H1 (cell line): ENCODE measurements at regions not wholly inside any gene's neighbourhood (a gene's known extent, or its start where the extent isn't known, plus 50 kb on each side); places are given as distances from the start of the nearest gene placed in this dataset.

Source experiments
- CBX8 ChIP-seq: fragments of 300-800, 300-1000 bp; sonication (generic); IDR thresholded peaks from 2 replicates; pipeline ENCODE4 v1.7.1; 2016; ENCODE audit warnings: low read depth, low read length, borderline replicate concordance
- CTCF ChIP-seq, 3 experiments: IDR thresholded peaks; 1 replicate in 2 of 3; 2 replicates in 1 of 3; pipeline versions ENCODE4 v1.5.1 to v1.6.1; 2011; ENCODE audit warnings: low read length in 3 of 3, mild to moderate bottlenecking in 3 of 3, inconsistent platforms in 2 of 3, low read depth in 1 of 3, moderate library complexity in 1 of 3; ENCODE audit not compliant: insufficient read depth in 1 of 3; ENCODE audit errors: control extremely low read depth in 1 of 3
- EP300 ChIP-seq, 2 experiments: IDR thresholded peaks; 1 replicate in 1 of 2; 2 replicates in 1 of 2; pipeline ENCODE4 v1.6.1; 2011 to 2012; ENCODE audit warnings: low read depth in 2 of 2, low read length in 2 of 2, mild to moderate bottlenecking in 2 of 2, borderline replicate concordance in 1 of 2, inconsistent platforms in 1 of 2, moderate library complexity in 1 of 2
- EZH2 ChIP-seq: fragments of 200-600 bp; sonication (generic); IDR thresholded peaks from 2 replicates; pipeline ENCODE4 v1.7.1; 2012; ENCODE audit warnings: low read depth, mild to moderate bottlenecking, moderate library complexity, low read length, inconsistent platforms; ENCODE audit not compliant: severe bottlenecking
- GABPA ChIP-seq: IDR thresholded peaks from 2 replicates; pipeline ENCODE4 v1.6.1; 2011; ENCODE audit warnings: mild to moderate bottlenecking, low read length, moderate library complexity, borderline replicate concordance; ENCODE audit not compliant: insufficient read depth
- HDAC2 ChIP-seq, 2 experiments: fragments of 300-600 bp in 1 of 2; sonication (generic) in 1 of 2; IDR thresholded peaks; 2 replicates each; pipeline ENCODE4 v1.6.1; 2011 to 2012; ENCODE audit warnings: low read depth in 2 of 2, low read length in 2 of 2, mild to moderate bottlenecking in 2 of 2, moderate library complexity in 2 of 2, borderline replicate concordance in 1 of 2, inconsistent platforms in 1 of 2
- POLR2A ChIP-seq, 2 experiments: IDR thresholded peaks; 1 replicate in 1 of 2; 2 replicates in 1 of 2; pipeline ENCODE4 v1.6.1; 2011; ENCODE audit warnings: low read depth in 2 of 2, low read length in 2 of 2, mild to moderate bottlenecking in 2 of 2; ENCODE audit errors: control extremely low read depth in 1 of 2
- POLR2AphosphoS5 ChIP-seq: IDR thresholded peaks from 2 replicates; pipeline ENCODE4 v1.6.1; 2011; ENCODE audit warnings: low read depth, low read length
- SIN3A ChIP-seq, 2 experiments: IDR thresholded peaks in 1 of 2; conservative IDR thresholded peaks in 1 of 2; 2 replicates each; pipeline ENCODE4 v1.6.1; 2011 to 2012; ENCODE audit warnings: low read length in 2 of 2, improper control_type of control experiment in 1 of 2, low read depth in 1 of 2, mild to moderate bottlenecking in 1 of 2
- SP2 ChIP-seq: IDR thresholded peaks from 2 replicates; pipeline ENCODE4 v1.6.1; 2012; ENCODE audit warnings: mild to moderate bottlenecking, low read length, inconsistent platforms
- TAF1 ChIP-seq: IDR thresholded peaks from 2 replicates; pipeline ENCODE4 v1.6.1; 2011; ENCODE audit warnings: mild to moderate bottlenecking, low read depth, low read length
- YY1 ChIP-seq: IDR thresholded peaks from 2 replicates; pipeline ENCODE4 v1.6.1; 2011; ENCODE audit warnings: low read depth, mild to moderate bottlenecking, low read length

- no peak for TF ChIP-seq EP300 (IDR thresholded peaks at IDR 0.05; ENCODE audit: borderline replicate concordance in 1 of 2, low read depth in 2 of 2, low read length in 2 of 2)
- TF ChIP-seq CTCF (IDR thresholded peaks at IDR 0.05; ENCODE audit: control extremely low read depth in 1 of 3, insufficient read depth in 1 of 3, low read depth in 1 of 3, low read length in 3 of 3), result no peak
- no peak for TF ChIP-seq EZH2
- TF ChIP-seq GABPA, result no peak
- no peak for TF ChIP-seq POLR2AphosphoS5
- no peak for TF ChIP-seq TAF1
- no peak for TF ChIP-seq POLR2A (IDR thresholded peaks at IDR 0.05; ENCODE audit: control extremely low read depth in 1 of 2, low read depth in 2 of 2, low read length in 2 of 2)
- TF ChIP-seq SP2, result no peak
- no peak for TF ChIP-seq SIN3A (conservative IDR thresholded peaks at IDR 0.05 in 1 of 2, IDR thresholded peaks at IDR 0.05 in 1 of 2; ENCODE audit: low read depth in 1 of 2, low read length in 2 of 2)
- no peak for TF ChIP-seq HDAC2 (IDR thresholded peaks at IDR 0.05; ENCODE audit: borderline replicate concordance in 1 of 2, low read depth in 2 of 2, low read length in 2 of 2)
- TF ChIP-seq YY1, result no peak
- TF ChIP-seq CBX8, result no peak
Observed at GRCh38 chr17:79216391-79216790, 141.8 kb downstream of the ENGASE start.
